NCI-H128 (cell line): ENCODE measurements at regions not wholly inside any gene's neighbourhood (a gene's known extent, or its start where the extent isn't known, plus 50 kb on each side); places are given as distances from the start of the nearest gene placed in this dataset.
"Not testable (repeated sequence)": the region's sequence is repeated elsewhere in the genome, so short reads cannot be mapped to it uniquely, and the experiment has no call there.

Experiments used
- DNase-seq: peaks from one replicate; lab custom pipeline; 2025; ENCODE audit not compliant: unreplicated experiment; lab: John Stamatoyannopoulos, UW

DNA sequence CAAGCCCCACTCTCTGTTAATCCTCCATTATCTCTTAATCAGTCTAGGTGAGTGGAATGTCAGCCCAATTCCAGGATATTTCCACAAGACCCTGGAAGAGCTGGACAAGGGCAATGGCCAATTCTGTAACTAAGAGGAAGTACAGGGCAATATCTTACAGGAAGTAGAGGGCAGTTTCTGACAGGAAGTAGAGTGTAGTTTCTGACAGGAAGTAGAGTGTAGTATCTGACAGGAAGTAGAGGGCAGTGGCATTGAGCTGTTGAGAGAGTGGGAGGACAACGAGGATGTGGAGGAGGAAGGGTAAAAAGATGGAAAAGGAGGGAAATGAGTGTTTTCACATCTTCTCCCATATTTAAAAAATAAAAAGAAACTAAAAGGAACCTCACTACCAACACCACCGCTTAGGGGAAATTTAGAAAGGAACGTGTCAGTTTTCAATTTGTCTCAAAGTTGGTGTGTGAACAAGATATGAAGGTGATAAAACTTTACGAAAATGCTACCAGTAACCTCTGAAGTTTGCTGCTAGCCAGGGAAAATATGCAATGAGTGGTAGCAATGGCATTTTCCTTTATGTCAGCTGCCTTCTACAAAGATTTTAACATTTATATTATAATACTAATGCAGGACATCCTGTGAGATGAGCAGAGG is 430.9 kb upstream of the HNRNPA3 start:
- no peak for DNase-seq

DNA sequence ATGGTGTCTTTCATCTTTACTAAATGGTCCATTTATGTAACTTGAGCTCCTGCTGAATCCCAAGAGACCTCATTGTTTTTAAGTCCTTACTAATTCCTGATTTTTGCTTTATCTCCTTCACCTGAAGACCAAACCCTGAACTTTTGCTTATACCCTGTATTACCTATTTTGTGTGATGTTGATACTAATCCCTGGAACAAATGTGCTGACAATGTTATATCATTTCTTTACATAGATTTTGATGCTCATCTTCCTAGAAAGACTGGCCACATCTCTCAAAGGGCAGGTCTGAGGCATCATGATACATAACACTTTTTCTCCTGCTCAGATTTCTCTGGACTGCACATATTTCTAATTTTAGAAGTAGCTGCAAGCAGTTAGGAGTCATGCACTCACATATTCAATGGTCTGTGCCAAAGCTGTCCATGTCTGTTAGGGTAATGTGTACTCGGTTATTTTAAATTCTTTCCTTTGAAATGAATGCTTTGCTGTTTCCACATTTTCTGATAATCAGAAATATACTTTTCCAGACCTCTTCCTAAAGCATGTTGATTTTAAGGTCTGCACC is 427.9 kb upstream of the HNRNPA3 start:
- DNase-seq, result no peak

DNA sequence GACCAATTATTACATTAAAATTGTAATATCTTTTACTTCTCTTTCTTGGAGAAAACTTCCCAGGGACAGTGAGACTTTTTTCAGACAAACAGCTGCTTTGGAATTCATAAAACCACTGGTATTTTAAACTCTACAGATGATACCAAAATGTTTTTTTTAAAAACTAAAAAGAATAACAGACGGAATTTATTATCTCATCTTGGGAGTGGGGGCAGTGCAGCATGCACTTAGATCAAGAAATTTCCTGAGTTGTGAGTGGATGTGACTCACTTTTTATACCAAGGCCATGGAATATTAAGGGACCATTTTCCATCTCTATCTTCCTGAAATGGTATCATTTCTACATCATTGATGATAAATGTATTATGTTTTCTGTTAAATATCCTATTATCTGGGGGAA is 422.8 kb upstream of the HNRNPA3 start:
- no peak for DNase-seq

DNA sequence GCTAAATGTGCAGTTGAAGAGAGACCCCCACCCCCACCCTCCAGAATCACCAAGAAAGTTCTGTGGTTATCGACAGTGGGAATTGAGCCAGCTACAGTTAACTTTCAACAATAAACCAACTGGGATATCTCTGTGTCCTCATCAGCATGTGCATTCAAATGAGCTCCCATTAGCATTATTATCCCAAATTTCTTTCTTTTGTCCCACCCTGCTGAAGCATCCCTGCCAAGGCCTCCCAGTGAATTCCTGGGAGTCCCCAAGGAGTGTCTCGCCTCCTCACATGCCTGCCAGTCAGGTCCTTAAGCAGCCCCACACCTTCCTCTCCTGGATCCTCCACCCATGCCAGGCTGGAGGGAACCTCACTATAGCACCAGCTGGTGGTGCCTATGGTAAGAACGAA is 422.1 kb upstream of the HNRNPA3 start:
- no peak for DNase-seq

DNA sequence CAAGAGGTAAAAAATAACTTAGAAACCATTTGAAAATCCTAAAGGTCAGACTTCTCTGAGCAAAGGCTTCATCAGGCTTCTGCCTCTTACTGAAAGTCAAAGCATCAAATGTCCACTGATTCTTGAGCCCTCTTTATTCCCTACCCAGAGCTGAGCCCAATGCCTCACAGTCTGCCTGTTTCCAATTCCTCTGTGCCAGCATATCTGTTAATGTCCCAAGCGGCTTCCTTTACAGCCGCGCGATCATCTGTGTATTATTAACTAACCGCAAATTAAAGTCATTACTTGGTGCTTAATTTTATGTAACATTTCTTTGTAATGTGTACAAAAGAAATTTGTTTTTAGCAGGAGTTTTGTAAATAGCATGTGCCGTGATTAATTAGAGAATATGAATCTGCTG is 418.8 kb upstream of the HNRNPA3 start:
- DNase-seq, result no peak

DNA sequence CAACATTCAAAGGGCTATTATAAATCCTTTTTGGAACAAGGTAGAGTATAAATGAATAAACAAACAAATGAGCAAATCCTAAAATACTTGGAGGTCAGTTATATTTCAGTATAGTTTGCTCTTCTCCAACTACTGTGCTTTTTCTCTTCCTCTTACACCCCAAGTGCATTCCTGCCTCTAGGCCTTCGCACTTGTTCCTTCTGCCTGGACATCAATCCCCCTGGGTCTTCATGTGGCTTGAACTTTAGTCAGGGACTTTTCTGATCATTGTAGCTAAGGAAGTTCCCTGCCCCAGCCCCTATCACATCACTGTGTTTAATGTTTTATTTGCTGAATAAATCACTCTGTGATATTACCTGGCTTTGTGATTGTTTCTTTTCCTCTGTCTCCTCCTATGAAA is 418.2 kb upstream of the HNRNPA3 start:
- no peak for DNase-seq

DNA sequence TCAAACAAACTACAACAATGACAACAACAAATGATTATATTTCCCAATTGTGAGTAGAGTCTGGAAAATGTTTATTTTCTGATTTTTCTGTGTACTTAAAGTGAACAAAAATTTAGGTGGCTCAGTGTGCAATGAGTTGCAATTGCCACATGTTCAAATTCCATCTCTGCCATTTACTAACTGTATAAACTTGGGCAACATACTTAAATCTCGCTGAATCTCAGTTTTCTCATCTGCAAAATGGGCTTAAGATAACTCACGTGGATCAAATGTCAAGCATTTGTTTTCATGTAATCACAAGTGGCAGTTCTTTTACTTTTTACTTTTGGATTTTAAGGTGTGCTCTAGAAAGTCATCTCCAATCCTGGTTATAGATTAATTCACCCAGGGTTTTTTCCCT is 416.8 kb upstream of the HNRNPA3 start:
- no peak for DNase-seq

DNA sequence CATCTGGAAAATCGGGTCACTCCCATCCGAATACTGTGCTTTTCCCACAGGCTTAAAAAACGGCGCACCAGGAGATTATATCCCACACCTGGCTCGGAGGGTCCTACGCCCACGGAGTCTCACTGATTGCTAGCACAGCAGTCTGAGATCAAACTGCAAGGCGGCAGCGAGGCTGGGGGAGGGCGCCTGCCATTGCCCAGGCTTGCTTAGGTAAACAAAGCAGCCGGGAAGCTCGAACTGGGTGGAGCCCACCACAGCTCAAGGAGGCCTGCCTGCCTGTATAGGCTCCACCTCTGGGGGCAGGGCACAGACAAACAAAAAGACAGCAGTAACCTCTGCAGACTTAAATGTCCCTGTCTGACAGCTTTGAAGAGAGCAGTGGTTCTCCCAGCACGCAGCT is 415.9 kb upstream of the HNRNPA3 start:
- DNase-seq, result not testable (repeated sequence)

DNA sequence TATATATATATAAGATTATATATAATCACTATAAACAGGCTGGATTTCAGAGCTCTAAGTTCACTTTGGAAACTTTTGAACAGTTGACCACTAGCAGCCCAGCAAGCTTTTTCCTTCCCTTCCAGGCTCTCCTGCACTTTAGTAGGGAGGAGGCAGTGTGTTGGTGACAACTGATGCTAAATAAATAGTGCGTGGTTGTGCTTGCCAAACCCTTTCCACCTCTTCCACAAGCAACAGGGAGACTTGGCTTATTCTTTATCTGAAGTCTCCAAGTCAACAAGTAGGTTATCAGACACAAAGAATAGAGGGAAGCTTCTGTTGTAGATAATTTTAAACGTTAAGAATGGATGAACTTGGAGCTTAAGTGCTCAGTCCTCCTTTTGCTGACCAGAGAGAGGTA is 408.2 kb upstream of the HNRNPA3 start:
- no peak for DNase-seq

DNA sequence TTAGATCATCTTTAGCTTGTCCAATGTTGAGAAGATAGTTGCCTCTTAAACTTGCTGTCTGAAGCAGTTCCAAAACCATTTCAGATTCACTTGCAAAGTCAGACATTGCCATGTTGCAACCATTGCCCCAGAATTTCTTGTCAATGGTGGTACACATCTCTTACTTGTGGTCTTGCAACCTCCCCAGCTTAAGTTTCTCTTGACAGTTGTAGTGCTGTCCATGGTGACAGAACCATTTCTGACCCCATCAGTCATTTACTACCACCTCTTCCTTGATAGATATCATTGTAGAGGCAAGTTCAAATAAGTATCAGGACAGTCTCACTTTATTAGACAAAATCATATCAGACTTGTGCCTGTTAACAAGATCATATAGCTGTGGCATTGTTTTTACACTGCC is 407.2 kb upstream of the HNRNPA3 start:
- DNase-seq, result no peak

DNA sequence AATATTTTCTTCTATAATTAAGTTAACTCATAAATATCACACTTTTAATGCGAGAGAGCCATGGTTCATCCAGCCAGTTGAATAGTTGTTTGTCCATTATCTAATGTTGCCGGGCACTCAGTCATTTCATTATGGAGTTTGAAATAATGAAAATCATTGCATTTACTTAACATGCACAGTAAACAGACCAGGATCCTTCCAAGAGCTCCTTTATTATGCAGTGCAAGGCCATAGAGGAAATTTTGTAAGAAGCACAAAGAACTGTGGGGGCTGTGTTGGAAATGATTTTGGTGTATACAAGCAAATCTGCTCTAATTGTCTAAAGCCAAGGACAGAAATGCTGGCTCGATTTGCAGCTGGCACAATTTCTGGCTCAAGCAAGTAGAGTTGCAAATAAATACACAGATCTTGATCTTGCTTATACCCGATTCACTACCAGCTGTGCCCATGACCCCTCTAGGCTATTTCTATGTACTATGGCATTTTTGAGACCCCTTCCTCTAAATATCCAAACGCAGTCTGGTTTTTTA is 400.3 kb upstream of the HNRNPA3 start:
- no peak for DNase-seq

DNA sequence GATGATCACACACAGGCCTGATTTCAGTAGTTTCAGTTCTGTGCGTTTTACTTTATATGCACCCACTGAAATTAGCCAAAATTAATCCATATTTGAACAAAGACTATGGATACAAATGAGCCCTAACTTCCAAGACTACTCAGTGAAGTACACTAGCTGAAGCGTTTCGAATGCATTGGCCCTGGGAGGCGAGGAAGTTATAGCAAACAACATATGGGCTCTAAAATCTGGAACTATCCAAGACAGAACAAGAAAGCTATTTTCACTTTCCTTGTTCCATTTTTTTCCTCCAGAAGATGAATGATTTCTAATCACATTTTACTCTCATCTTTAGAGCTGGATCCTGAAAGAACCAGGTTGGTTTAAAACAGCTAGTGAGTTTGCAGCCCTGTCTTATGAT is 399.4 kb upstream of the HNRNPA3 start:
- DNase-seq, result no peak

DNA sequence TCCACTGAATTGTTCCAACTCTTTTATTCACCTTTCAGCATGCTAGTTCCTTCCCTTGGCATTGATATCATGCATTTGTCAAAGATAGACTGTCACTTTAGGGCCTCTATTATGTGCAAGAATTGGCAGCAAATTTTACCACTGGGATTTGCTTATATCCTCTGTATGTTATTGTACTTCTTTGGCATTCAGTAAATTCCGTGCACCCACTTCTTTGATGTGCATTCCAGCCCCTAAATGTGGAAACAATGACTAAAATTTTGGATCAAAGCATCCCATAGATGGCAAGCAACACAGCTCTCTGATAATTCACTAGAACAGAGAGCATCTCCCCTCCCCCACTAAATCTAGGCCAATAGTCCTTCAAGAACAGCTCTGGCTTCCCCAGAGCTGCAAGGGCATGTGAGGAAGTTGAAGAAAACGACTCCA is 399.0 kb upstream of the HNRNPA3 start:
- no peak for DNase-seq

DNA sequence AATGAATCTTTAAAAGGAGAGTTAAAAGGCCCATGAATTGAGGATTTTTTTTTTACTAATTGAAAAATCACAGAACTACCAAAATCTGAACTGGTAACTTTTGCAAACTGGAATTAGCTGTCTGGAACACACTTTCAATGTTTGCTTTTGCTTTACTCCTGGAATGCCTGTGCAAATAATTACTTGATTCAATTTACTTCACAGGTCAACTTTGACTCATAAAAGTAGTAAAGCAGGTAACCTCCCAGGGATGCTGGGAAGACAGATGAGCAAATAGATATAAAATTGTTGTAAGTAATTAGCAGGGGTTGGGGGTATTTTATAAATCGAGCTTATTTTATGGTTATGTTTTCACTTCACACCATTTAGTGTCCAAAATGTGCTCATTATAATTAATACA is 398.3 kb upstream of the HNRNPA3 start:
- no peak for DNase-seq

DNA sequence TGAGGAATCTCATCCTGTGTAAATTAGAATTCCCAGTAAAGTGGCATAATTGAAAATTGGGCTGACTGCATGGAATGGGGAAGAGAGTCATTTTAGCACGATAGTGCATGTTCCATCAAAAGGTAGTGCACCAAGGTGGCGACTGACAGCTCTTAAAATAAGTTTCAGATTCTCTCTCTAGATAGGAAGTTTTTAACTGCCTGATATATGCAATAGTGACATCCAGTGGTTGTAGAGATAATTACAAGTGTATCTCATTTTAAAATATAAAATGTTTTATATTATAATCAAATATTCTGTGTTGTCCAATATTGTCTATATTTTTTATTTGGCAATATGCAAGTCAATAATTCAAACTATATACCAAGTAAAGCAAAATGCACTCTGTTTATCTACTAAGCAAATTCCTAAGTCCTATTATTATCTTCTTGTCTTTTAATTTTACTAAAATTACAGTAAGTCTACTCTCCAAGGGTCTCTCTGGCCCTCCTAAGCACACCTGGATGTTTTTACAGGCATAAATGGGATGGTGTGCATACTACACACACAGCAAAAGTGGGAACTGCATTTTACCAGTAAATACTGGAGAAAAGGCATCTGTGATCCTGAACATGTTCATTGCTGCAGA is 397.7 kb upstream of the HNRNPA3 start:
- no peak for DNase-seq

DNA sequence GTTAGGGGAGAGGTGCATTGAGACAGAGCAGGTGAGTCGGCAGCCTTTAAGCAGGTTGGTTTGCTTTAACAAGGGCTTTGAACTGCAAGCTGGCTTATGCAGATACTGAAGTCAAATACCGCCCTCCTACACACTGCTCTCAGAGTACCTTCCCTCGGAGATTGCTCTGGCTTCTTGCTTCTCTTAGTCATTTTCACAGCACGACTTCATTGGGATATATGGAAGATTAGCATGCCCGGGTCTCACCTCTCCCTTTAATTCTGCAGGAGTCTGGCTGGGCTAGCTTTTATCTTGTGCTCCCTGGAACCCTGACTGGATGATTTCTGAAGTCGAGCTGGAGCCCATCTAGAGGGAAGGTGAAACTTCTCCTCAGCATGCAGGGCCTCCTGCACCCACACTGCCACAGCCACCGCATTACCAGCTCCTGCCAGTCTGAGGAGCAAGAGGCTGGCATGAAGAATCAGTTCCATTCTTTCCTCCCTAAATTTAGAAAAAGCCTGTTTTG is 395.5 kb upstream of the HNRNPA3 start:
- no peak for DNase-seq

DNA sequence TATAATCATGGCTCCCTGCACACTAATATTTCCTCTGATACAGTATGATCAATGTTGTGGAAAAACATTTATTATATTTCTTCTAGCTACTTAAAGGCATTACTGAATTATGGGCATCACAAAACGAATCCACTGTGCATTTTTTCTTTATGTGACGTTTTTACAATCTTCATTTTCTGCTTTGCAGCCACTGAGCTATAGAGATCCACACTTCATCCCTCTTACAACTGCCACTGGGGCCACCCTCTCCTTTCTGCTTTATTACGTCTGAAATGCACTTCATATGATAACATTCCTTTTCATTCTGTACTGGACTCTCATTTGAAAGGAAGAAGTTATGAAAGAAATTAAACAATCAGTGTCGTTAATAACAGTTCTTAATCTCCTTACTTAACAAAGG is 394.5 kb upstream of the HNRNPA3 start:
- DNase-seq, result no peak

DNA sequence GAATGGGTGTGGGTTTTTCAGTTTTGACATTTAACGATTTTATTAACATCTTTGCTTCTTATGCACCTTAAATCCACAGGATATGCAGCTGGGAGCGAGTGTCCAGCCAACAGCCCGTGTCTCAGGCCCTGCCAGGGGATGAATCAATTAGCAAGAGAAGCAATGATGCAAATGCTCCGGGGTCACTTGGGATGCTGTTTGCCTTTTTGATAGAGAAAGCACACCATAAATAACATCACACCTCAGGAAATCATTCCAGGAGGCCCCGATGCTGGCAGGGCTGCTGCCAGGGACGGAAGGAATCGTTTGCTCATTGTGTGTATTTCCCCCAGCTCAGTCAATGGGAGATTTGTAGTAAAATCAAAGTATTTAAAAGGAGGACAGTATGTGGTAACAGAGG is 394.0 kb upstream of the HNRNPA3 start:
- DNase-seq, result no peak

DNA sequence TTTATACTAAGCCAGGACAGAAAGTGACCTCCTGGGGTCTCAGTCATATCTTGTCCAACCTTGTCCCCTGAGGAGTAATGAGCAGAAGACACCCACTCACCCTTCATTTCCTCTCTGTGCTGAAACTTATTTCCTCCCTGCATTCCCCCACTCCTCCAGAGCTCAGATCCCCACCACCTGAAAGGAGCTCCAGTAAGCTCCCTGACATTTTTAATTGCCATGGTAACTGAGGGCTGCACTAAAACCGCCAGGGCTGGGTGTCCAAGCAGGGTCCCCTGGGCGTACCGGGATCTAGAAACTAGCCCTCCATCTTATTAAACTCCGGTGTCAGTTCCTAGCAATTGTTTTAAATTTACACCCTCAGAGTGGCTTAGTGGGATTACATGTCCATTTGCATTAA is 393.3 kb upstream of the HNRNPA3 start:
- no peak for DNase-seq

DNA sequence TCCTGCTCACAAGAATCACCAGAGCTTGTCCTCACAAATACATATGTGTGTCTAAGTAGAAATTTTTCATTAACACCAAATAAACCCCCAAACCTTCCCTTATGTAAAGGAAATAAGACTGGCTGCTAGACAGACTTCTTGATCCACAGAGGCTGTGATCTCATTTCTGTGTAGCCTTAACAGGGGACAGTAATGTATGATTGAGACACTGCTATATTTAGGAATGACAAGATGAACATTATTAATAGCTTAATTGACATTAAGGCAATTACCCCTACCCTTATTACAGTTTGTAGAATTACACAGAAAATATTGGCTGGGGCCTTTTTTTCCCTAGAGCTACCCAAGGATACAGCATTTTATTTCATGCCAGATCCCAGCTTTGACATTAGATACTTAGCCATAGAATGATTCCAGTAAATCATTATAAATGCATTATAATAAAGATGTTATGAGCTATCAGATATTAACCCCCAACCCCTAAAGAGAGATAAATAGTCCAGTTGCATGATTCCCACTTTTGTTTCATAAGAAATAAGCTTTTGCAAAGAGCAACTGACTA is 392.1 kb upstream of the HNRNPA3 start:
- DNase-seq, result no peak

DNA sequence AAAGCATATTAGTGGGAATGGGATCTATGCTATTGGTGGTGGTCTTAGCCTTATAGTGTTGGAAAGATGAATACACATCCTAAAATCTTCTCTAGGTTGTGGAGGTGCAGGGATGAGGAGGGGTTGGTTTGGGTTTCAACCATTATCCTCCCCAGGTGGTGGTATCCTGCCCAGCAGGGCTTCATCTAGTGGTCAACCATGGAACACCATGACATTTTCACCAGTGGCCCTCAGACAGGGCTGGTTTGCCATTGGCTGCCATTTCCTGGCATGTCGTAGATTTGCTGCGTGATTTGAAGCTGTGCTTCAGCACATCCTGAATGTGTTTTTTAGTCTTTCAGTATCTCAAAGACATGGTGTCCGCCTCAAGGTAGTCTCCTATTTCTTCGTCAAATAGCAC is 391.2 kb upstream of the HNRNPA3 start:
- DNase-seq, result no peak

DNA sequence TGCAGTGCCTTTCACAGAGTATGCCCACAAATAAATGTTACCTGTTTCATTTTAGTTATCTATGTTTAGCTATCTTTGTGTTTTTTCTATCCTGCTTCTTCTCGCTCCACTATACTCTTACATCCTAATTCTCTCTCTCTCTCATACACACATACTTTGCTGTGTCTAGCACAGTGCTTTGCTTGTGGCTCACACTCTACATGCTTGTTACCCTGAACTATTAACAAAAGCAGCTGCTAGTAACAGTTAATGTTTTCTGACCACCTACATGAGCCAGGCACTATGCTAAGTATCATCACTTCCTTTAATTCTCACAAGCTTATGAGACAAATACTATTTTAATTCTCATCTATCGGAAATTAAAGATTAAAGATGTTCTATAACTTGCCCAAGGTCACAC is 390.5 kb upstream of the HNRNPA3 start:
- DNase-seq, result no peak
